GM12878 (cell line): ENCODE measurements at regions not wholly inside any gene's neighbourhood (a gene's known extent, or its start where the extent isn't known, plus 50 kb on each side); places are given as distances from the start of the nearest gene placed in this dataset.

ENCODE experiments used
- ATAC-seq: fragments of 200-7000 bp; cut with Tn5 transposase; 3 replicates; pipeline ENCODE4 v1.9.1; 2020; ENCODE audit warnings: mild to moderate bottlenecking, moderate library complexity
- BruUV-seq: library from RNA; stranded (reverse); fragments of 400-500 nt; replicated peaks from 2 replicates; lab custom pipeline; 2021; lab: Mats Ljungman, UMichigan
- CTCF ChIA-PET: fragments of 300-600 bp; sonication (Branson Sonifier 250); formaldehyde crosslinking; extraction: SDS; loops from one replicate; lab custom pipeline; 2021; ENCODE audit warnings: inconsistent platforms; lab: Yijun Ruan, JAX
- POLR2A ChIA-PET: fragments of 350-600 bp; formaldehyde crosslinking; extraction: SDS; loops from one replicate; lab custom pipeline; 2021; ENCODE audit warnings: inconsistent platforms; lab: Charles Lee
- RAD21 ChIA-PET: fragments of 300-600 bp; sonication (Branson Sonifier 250); formaldehyde crosslinking; loops from one replicate; lab custom pipeline; 2023; ENCODE audit warnings: antibody characterized with exemption; ENCODE audit not compliant: unreplicated experiment; lab: Charles Lee
- SMC1A ChIA-PET: fragments of 300-600 bp; sonication (Branson Sonifier 250); formaldehyde crosslinking; loops from one replicate; lab custom pipeline; 2023; ENCODE audit not compliant: unreplicated experiment, uncharacterized antibody; lab: Charles Lee
- DNase-seq: peaks from one replicate; pipeline ENCODE4 v3.0.0-alpha.2; 2011; ENCODE audit warnings: low read depth, low spot score
- FAIRE-seq: peaks from 3 replicates; lab custom pipeline; 2011; peaks lifted over from hg19 to GRCh38; lab: Jason Lieb, UNC
- H2AFZ ChIP-seq: 2 replicates; pipeline ENCODE4 v1.6.0; 2011; ENCODE audit warnings: low read depth, low read length, control low read depth; ENCODE audit not compliant: control insufficient read depth
- H3K27ac ChIP-seq: 2 replicates; pipeline ENCODE4 v1.5.1; 2011; ENCODE audit warnings: control low read depth; ENCODE audit not compliant: control insufficient read depth, insufficient read depth
- H3K27me3 ChIP-seq, 2 experiments: replicated peaks in 1 of 2; 2 replicates each; pipeline versions ENCODE4 v1.6.0 to v1.6.1; 2011; ENCODE audit warnings: low read length in 1 of 2; ENCODE audit not compliant: control insufficient read depth in 2 of 2, insufficient read depth in 2 of 2
- H3K36me3 ChIP-seq, 2 experiments: 2 replicates each; pipeline ENCODE4 v1.5.1; 2011; ENCODE audit warnings: low read length in 1 of 2; ENCODE audit not compliant: control insufficient read depth in 2 of 2, insufficient read depth in 2 of 2
- H3K4me1 ChIP-seq: 2 replicates; pipeline ENCODE4 v1.6.1; 2011; ENCODE audit warnings: mild to moderate bottlenecking, low read length, moderate library complexity, mixed read lengths; ENCODE audit not compliant: control insufficient read depth, insufficient read depth
- H3K4me2 ChIP-seq: 2 replicates; pipeline ENCODE4 v1.6.0; 2011; ENCODE audit warnings: control low read depth; ENCODE audit not compliant: control insufficient read depth, insufficient read depth
- H3K4me3 ChIP-seq: fragments of 200-600 bp; sonication (generic); 2 replicates; pipeline ENCODE4 v1.5.1; 2016
- H3K79me2 ChIP-seq: 2 replicates; pipeline ENCODE4 v1.6.0; 2011; ENCODE audit warnings: low read length; ENCODE audit not compliant: control insufficient read depth, insufficient read depth
- H3K9ac ChIP-seq: 2 replicates; pipeline ENCODE4 v1.8.0; 2011; ENCODE audit warnings: low read length, control low read depth, mixed read lengths; ENCODE audit not compliant: control insufficient read depth, insufficient read depth
- H3K9me3 ChIP-seq: replicated peaks from 3 replicates; pipeline ENCODE4 v1.5.1; 2011; ENCODE audit warnings: mild to moderate bottlenecking, low read length; ENCODE audit not compliant: control insufficient read depth, insufficient read depth
- H4K20me1 ChIP-seq: 2 replicates; pipeline ENCODE4 v1.6.0; 2011; ENCODE audit not compliant: control insufficient read depth, insufficient read depth
- BACH1 ChIP-seq: fragments of 450-650 bp; IDR thresholded peaks from 2 replicates; pipeline ENCODE4 v1.6.1; 2017; ENCODE audit warnings: mild to moderate bottlenecking, borderline replicate concordance
- CBX5 ChIP-seq: sonication (generic); IDR thresholded peaks from 2 replicates; pipeline ENCODE4 v1.6.1; 2016; ENCODE audit warnings: low read depth, moderate library complexity, mild to moderate bottlenecking, inconsistent platforms
- CREB1 ChIP-seq: IDR thresholded peaks from 2 replicates; pipeline ENCODE4 v1.6.1; 2012; ENCODE audit warnings: low read depth, mild to moderate bottlenecking, inconsistent platforms
- EZH2 ChIP-seq: IDR thresholded peaks from 2 replicates; pipeline ENCODE4 v1.6.1; 2012; ENCODE audit warnings: low read depth, mild to moderate bottlenecking, control low read depth, inconsistent platforms, low read length, borderline replicate concordance; ENCODE audit not compliant: control insufficient read depth
- HCFC1 ChIP-seq: fragments of 150-350 bp; IDR thresholded peaks from 2 replicates; pipeline ENCODE4 v1.6.1; 2014; ENCODE audit warnings: low read length
- HDAC6 ChIP-seq: fragments of 200-600 bp; sonication (generic); IDR thresholded peaks from one replicate; pipeline ENCODE4 v1.8.0; 2017; ENCODE audit warnings: antibody characterized with exemption; ENCODE audit not compliant: unreplicated experiment
- IKZF1 ChIP-seq: fragments of 450-650 bp; conservative IDR thresholded peaks from 2 replicates; pipeline ENCODE4 v1.6.1; 2017; ENCODE audit warnings: antibody characterized with exemption, mild to moderate bottlenecking
- KDM1A ChIP-seq: fragments of 200-600 bp; sonication (generic); IDR thresholded peaks from 2 replicates; pipeline ENCODE4 v1.6.1; 2016; ENCODE audit warnings: borderline replicate concordance
- MEF2A ChIP-seq: IDR thresholded peaks from 2 replicates; pipeline ENCODE4 v1.6.1; 2011; ENCODE audit warnings: low read depth, mild to moderate bottlenecking, low read length, moderate library complexity; ENCODE audit not compliant: insufficient read depth
- RCOR1 ChIP-seq: conservative IDR thresholded peaks from 2 replicates; pipeline ENCODE4 v1.6.1; 2012; ENCODE audit warnings: low read depth, low read length, improper control_type of control experiment
- SIX5 ChIP-seq: IDR thresholded peaks from 2 replicates; pipeline ENCODE4 v1.6.1; 2011; ENCODE audit warnings: mild to moderate bottlenecking, low read depth, low read length, moderate library complexity; ENCODE audit not compliant: severe bottlenecking
- SMARCA5 ChIP-seq: fragments of 450-650 bp; IDR thresholded peaks from 2 replicates; pipeline ENCODE4 v1.6.1; 2017; ENCODE audit warnings: mild to moderate bottlenecking
- SREBF2 ChIP-seq: IDR thresholded peaks from 2 replicates; pipeline ENCODE4 v1.6.1; 2012; ENCODE audit warnings: mild to moderate bottlenecking, low read length
- STAT1 ChIP-seq: fragments of 450-650 bp; conservative IDR thresholded peaks from 2 replicates; pipeline ENCODE4 v1.6.1; 2014; ENCODE audit warnings: antibody characterized with exemption, mild to moderate bottlenecking
- YBX1 ChIP-seq: fragments of 450-650 bp; IDR thresholded peaks from 2 replicates; pipeline ENCODE4 v1.6.1; 2016; ENCODE audit warnings: antibody characterized with exemption
- ZBED1 ChIP-seq: IDR thresholded peaks from 2 replicates; pipeline ENCODE4 v1.6.1; 2016; ENCODE audit warnings: borderline replicate concordance
- WGBS: methylation state at CpG from one replicate; pipeline ENCODE4 v1.1.6; 2016; ENCODE audit warnings: low lambda C conversion rate; ENCODE audit not compliant: insufficient replicate concordance, insufficient coverage; ENCODE audit errors: missing lambda C conversion rate; 5-methylcytosine and 5-hydroxymethylcytosine counted together
- in situ Hi-C: fragments of 300-500 bp; cut with MboI; formaldehyde crosslinking; loops from 9 replicates; pipeline ENCODE4 v1.14.3; 2018; ENCODE audit warnings: mixed read lengths
- intact Hi-C: fragments of 100-400 bp; cut with micrococcal nuclease; formaldehyde crosslinking; loops from one replicate; pipeline ENCODE4 v1.14.2; 2022; ENCODE audit not compliant: unreplicated experiment
- TF ChIP-seq, protein P1 (sequence below): IDR thresholded peaks from 2 replicates; pipeline ENCODE4 v1.6.1; 2011; ENCODE audit warnings: low read depth, low read length, improper control_type of control experiment, borderline replicate concordance
- TF ChIP-seq, protein P2 (sequence below): IDR thresholded peaks from 2 replicates; pipeline ENCODE4 v1.6.1; 2012; ENCODE audit warnings: low read depth, low read length, improper control_type of control experiment
- TF ChIP-seq, protein P3 (sequence below): IDR thresholded peaks from 2 replicates; pipeline ENCODE4 v1.6.1; 2012; ENCODE audit warnings: low read depth, low read length, improper control_type of control experiment
- TF ChIP-seq, protein P4 (sequence below): fragments of 450-650 bp; IDR thresholded peaks from 2 replicates; pipeline ENCODE4 v1.6.1; 2017; ENCODE audit warnings: low read depth, mild to moderate bottlenecking, moderate library complexity

DNA sequence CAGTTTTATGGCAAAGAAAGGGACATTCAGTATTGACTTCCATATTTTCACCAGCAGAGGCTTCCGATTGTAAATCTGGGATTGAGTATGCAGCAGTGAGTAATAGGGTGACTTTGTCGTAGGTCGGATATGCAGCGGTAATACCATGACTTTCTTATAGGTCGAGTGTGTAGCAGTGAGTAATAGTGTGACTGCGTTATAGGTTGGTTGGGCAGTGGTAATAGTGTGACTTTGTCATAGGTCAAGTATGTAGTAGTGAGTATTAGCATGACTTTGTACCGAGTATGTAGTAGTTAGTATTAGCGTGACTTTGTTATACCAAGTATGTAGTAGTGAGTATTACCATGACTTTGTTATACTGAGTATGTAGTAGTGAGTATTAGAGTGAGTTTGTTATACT lies 268.2 kb upstream of the ADARB2 start (continued):
- TF ChIP-seq, protein P1, sequence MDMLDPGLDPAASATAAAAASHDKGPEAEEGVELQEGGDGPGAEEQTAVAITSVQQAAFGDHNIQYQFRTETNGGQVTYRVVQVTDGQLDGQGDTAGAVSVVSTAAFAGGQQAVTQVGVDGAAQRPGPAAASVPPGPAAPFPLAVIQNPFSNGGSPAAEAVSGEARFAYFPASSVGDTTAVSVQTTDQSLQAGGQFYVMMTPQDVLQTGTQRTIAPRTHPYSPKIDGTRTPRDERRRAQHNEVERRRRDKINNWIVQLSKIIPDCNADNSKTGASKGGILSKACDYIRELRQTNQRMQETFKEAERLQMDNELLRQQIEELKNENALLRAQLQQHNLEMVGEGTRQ: no peak
- TF ChIP-seq IKZF1: no peak
- TF ChIP-seq SMARCA5: no peak
- no peak for TF ChIP-seq ZBED1

DNA sequence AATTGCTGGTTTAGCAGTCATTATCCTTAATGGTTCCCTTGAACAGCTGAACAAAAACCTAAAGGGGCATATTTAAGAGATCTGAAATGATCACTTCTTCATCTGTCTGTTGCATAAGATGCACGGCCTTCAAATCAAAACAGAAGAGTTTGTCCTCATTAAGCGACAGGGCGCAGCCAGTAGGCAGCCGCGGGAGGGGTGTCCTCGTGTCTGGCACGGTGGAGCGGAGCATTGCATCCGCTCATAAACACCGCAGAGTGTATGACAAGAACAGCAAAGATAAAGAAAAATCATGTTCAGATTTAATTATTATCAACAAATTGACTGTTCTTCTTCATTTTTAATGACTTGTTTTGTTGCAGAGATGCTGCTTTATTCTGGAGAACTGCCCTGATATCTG lies 255.6 kb upstream of the ADARB2 start:
- SMC1A ChIA-PET: no interaction called here
- WGBS: 56% methylated on average over 10 of the region's 10 CpGs
- RAD21 ChIA-PET: no interaction called here
- CTCF ChIA-PET: no interaction called here
- intact Hi-C loops: no loop called here
- DNase-seq: no peak
- H2AFZ ChIP-seq: no peak overlapping the region
- FAIRE-seq: no peak
- H3K4me1 ChIP-seq: no peaks in the 10 kb centered on the region
- in situ Hi-C loops: no loop called here
- no peaks in the 10 kb centered on the region for H4K20me1 ChIP-seq
- H3K27ac ChIP-seq: no peak overlapping the region
- POLR2A ChIA-PET: no interaction called here
- H3K9ac ChIP-seq: no peak overlapping the region
- no TSS peak for BruUV-seq
- no peaks in the 10 kb centered on the region for H3K27me3 ChIP-seq
- no peak for TF ChIP-seq BACH1
- TF ChIP-seq EZH2: no peak
- no peak for TF ChIP-seq CREB1
- no peak for TF ChIP-seq RCOR1
- no peak for TF ChIP-seq CBX5
- no peak for TF ChIP-seq MEF2A
- TF ChIP-seq YBX1: no peak
- no peak for TF ChIP-seq ZBED1
- TF ChIP-seq, protein P2, sequence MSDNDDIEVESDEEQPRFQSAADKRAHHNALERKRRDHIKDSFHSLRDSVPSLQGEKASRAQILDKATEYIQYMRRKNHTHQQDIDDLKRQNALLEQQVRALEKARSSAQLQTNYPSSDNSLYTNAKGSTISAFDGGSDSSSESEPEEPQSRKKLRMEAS: no peak
- TF ChIP-seq, protein P3, sequence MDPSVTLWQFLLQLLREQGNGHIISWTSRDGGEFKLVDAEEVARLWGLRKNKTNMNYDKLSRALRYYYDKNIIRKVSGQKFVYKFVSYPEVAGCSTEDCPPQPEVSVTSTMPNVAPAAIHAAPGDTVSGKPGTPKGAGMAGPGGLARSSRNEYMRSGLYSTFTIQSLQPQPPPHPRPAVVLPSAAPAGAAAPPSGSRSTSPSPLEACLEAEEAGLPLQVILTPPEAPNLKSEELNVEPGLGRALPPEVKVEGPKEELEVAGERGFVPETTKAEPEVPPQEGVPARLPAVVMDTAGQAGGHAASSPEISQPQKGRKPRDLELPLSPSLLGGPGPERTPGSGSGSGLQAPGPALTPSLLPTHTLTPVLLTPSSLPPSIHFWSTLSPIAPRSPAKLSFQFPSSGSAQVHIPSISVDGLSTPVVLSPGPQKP: no peak
- no peak for TF ChIP-seq KDM1A
- no peak for TF ChIP-seq HCFC1
- no peak for TF ChIP-seq HDAC6
- TF ChIP-seq, protein P4, sequence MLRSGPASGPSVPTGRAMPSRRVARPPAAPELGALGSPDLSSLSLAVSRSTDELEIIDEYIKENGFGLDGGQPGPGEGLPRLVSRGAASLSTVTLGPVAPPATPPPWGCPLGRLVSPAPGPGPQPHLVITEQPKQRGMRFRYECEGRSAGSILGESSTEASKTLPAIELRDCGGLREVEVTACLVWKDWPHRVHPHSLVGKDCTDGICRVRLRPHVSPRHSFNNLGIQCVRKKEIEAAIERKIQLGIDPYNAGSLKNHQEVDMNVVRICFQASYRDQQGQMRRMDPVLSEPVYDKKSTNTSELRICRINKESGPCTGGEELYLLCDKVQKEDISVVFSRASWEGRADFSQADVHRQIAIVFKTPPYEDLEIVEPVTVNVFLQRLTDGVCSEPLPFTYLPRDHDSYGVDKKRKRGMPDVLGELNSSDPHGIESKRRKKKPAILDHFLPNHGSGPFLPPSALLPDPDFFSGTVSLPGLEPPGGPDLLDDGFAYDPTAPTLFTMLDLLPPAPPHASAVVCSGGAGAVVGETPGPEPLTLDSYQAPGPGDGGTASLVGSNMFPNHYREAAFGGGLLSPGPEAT: no peak
- no peak for TF ChIP-seq SIX5
- TF ChIP-seq SREBF2: no peak
- no peak for TF ChIP-seq STAT1
- no peaks in the 10 kb centered on the region for H3K79me2 ChIP-seq
- H3K4me2 ChIP-seq: no peak overlapping the region
- H3K36me3 ChIP-seq: no peaks in the 10 kb centered on the region
- no peaks in the 10 kb centered on the region for H3K9me3 ChIP-seq
- no peak for ATAC-seq
- H3K4me3 ChIP-seq: no peak overlapping the region
